MV-4-11 (cell line): ENCODE measurements at regions not wholly inside any gene's neighbourhood (a gene's known extent, or its start where the extent isn't known, plus 50 kb on each side); places are given as distances from the start of the nearest gene placed in this dataset.
A peak's percentile ranks its signal among the peaks of the same experiment; 100 is the strongest.

ENCODE experiments used
- DNase-seq: peaks from one replicate; lab custom pipeline; 2025; lab: John Stamatoyannopoulos, UW

GRCh38 chr10:15462253-15462897 lies 91.3 kb upstream of the FAM171A1 start:
- no peak for DNase-seq

GRCh38 chr10:15461353-15462108 lies 90.4 kb upstream of the FAM171A1 start:
- peak; percentile 45 for DNase-seq

- no peak for DNase-seq
These were observed 89.6 kb upstream of the FAM171A1 start for GRCh38 chr10:15460661-15461060.

GRCh38 chr10:15459218-15459617 lies 88.1 kb upstream of the FAM171A1 start:
- DNase-seq = no peak

DNA sequence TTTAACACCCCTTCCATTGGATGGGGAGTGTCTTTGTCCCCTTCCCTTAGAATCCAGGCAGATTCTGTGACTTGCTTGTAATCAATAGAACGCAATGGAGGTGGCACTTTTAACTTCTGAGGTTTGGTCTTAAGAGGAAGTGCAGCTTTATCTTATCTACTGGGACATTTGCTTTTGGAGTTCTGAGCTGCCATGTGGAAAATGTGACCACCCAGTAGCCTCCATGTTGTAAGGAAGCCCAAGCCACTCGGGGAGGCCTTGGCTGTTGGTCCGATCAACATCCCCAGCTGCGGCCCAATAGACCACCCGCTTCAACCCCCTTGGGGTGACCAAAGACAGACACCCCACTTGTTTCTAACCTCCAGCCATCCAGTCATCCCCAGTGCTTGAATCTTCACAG lies 86.3 kb upstream of the FAM171A1 start:
- DNase-seq = no peak

DNA sequence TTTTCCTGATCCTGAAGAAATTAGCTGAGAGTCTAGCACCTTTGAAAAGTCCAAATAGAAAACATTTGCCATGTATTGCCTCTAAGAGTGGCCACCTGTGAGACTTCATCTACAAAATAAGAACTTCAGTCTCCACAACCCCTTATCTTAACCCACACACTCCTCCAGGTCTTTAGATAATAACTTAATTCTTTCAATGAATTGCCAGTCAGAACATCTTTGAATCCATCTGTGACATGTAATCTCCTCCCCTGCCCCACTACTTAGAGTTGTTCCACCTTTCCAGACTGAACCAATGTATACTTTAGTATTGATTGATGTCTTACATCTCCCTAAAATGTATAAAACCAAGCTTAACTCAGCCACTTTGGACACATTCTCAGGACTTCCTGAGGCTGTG lies 84.4 kb upstream of the FAM171A1 start:
- no peak for DNase-seq

DNA sequence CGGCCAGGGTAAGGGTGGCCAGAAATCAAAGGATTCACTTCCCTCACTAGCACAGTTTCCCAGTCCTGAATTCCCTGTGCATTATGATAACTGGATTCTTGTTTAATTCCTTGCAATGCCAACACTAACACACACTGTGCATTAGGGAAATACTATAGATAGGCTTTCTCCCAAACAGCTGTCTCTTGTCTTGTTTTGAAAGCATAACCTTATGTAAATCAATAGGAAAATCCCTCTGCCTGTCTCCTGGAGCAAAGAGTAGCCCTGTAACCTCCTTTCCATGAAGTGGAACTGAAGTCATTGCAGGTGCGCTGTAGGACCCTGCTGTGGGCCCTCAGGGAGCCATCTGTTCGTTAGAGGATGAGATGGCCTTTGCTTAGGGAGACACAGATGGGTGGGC lies 82.8 kb upstream of the FAM171A1 start:
- no peak for DNase-seq

GRCh38 chr10:15453457-15453856 lies 82.4 kb upstream of the FAM171A1 start:
- DNase-seq = no peak

DNA sequence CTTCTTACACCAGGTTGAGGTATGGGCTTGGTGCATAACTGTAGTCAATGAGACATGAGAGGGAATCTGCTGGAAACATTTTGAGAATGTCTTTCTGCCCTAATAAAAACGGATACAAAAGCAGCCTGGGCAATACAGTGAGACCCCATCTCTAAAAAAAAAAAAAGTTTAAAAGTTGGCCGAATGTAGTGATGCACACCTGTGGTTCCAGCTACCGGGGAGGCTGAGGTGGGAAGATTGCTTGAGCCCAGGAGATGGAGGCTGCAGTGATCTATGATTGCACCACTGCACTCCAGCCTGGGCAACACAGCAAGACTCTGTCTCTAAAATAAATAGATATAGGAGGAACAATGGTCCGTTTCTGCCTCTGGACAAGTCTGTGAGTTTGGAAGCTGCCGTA lies 81.5 kb upstream of the FAM171A1 start:
- DNase-seq = no peak

DNA sequence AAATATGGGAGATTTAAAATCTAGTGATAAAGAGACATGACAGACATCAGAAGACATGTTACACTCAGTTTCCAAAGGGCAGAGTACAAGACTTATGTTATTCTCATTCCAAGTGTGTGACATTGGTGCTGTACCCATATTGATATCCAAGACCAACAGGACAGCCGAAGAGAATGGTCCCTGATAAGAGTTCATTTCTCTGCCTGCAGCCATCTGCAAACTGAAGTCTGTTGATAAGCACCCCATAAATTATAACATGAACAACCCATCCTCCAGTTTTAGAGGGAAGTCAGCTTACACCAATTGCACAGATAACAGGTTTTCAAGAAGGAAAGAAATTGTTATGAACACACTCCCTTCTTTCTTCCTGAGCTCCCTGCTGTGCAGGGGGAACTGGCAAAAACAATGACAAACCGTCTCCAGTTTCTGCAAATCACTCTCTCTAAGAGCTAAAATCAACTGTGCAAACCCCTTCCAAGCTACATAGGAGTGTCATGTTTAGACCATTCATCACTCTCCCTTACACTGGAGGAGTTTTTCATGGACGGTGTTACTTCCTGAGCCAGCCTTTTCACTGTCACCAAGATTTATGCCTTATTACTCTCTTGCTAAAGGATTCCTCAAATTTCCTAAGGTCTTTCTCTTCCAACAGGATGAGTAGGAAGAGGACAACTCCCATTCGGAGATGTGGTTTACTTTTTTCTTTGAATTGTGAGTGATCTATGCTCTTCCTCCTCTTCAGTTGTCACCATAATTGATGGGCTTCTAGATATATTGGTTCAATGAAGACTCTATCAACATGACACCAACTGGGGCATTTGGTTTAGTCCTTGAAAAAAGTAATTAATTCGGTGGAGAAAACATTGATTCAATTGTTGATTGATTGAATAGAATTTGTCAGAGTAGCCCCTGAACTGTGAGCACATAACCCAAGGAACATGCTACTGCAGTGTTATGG lies 80.3 kb upstream of the FAM171A1 start:
- no peak for DNase-seq

DNA sequence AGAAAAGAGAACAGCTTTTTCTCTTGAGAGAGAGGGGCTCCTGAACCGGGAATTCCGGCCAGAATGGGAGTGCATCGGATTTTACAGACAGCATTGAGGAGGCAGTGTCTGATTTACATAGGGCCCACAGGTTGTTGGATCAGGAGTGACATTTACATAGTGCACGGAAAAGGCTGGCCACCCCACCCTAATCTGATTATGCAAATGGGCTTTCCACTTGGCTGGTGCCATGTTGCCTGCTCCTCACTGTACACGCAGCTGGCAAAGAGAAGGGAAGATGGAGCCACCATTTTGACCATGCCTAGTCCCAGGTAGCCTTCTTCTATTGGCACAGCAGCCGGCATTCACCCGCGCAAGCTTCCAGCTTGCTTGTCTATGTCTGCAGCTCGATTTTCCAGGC lies 77.5 kb upstream of the FAM171A1 start:
- DNase-seq = no peak

DNA sequence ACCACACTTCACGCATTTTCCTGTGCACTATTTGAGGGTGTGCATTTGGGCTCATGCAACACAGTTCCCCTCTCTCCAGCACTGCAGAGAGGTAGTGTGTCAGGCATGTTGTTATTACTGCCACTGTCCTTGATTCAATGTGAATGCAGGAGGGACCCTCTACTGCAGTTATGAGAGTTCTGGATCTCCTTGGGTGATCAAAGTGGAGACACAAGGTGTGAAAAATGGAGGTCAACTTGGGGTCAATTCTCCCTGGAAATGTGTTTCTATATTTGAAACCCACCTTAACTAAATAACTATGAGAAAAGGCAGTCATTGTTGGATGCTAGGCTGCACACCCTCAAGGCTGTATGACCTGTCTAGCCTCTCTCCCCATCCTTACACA lies 73.9 kb upstream of the FAM171A1 start:
- no peak for DNase-seq

DNA sequence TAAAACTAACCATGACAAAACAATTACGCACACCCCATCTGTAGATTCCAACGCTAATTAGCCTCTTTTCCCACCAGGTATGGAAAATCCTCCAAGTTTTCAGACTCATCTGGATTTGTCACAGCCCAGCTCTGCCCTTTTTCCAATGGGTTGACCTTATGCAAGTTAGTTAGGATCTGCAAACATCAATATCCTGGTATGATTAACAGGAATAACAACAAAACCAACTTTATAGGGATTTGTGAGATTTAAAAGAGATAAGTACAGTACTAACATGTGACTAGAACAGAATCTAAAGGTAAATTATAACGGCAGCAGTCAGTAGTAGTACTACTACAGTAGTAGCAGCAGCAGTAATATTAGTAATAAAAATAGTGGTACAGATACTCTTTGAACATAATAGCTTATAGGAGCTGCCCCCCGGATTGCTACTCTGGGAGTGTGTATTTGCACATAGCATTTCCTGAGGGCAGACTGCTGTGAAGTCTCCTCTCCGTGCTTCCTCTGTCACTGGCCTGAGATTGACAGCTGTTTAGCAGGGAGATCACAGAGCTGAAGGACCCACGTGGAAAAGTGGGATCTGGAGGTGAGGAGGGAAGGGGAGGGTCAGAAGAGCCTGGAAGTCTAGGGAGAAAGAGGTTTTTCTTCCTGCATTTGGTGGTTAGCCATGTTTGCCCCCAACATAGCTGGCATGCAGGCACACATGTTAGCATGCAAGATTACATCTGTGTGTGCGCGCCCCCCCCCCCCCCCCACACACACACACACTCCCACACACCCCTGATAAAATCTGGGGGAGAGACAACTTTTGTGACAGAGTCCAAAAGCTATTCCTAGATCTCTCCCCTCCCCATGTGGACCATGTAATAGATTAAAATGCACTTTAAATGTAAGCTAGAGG lies 73.3 kb upstream of the FAM171A1 start:
- no peak for DNase-seq

GRCh38 chr10:15442056-15442455 lies 71.0 kb upstream of the FAM171A1 start:
- no peak for DNase-seq

GRCh38 chr10:15440204-15440711 lies 69.2 kb upstream of the FAM171A1 start:
- DNase-seq = no peak

GRCh38 chr10:15439341-15439842 lies 68.3 kb upstream of the FAM171A1 start:
- no peak for DNase-seq

DNA sequence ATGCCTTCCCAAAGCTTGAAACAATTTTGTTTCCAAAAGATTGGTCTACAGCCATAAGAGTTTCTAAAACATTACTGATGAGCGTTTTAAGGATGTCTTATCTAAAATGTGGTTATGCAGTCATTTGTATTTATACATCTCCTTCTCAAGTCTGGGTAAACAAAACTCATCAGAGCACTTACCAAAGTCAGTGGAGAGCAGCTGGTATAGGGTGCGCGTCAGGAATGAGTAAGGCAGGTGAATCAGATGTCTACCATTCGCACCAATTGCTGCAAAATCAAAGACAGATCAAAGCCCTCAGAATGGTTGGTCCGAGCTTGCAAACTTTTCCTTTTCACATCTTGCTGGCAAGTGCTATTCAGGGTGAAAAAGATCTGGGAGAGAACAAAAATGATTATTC lies 65.6 kb upstream of the FAM171A1 start:
- no peak for DNase-seq

GRCh38 chr10:15433850-15434537 lies 62.9 kb upstream of the FAM171A1 start:
- peak; percentile 37 for DNase-seq

DNA sequence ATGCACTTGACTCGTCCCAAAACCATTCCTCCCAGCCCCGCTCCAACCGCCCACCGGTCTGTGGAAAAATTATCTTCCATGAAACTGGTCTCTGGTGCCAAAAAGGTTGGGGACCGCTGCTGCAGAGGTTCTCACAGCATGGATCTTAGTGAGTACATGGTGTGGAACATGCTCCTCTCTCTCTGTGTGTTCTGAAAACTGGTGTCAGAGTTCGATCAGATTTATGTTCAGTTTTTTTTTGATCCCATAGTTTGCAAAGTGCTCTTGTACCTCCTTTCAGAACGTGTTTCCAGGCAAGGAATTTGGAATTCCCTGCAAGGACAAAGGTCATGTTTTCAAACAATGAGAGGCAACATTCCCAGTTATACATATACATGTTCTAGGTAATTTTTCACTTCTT lies 61.2 kb upstream of the FAM171A1 start:
- no peak for DNase-seq

GRCh38 chr10:15430969-15431771 lies 60.1 kb upstream of the FAM171A1 start:
- no peak for DNase-seq
